RKO (cell line): ENCODE measurements at regions not wholly inside any gene's neighbourhood (a gene's known extent, or its start where the extent isn't known, plus 50 kb on each side); places are given as distances from the start of the nearest gene placed in this dataset.
"Not testable (repeated sequence)": the region's sequence is repeated elsewhere in the genome, so short reads cannot be mapped to it uniquely, and the experiment has no call there.

ENCODE experiments used
- DNase-seq: peaks from one replicate; pipeline ENCODE4 v3.0.0-alpha.2; 2016; ENCODE audit warnings: low spot score

- no peak for DNase-seq
Observed at GRCh38 chr4:128758314-128758922, 51.1 kb upstream of the JADE1 start.

- DNase-seq: no peak
Observed at GRCh38 chr4:128757712-128758111, 51.8 kb upstream of the JADE1 start.

- DNase-seq: no peak
Observed at GRCh38 chr4:128751354-128751753, 58.1 kb upstream of the JADE1 start.

- DNase-seq: not testable (repeated sequence)
Observed at GRCh38 chr4:128741748-128742147, 67.8 kb upstream of the JADE1 start.

- DNase-seq: no peak
Observed at GRCh38 chr4:128737098-128737513, 72.4 kb upstream of the JADE1 start.

- DNase-seq: no peak
Observed at GRCh38 chr4:128735714-128736113, 73.8 kb upstream of the JADE1 start.

GRCh38 chr4:128728190-128728589 lies 81.3 kb upstream of the JADE1 start:
- DNase-seq: no peak

- DNase-seq: no peak
Observed at GRCh38 chr4:128727658-128728057, 81.8 kb upstream of the JADE1 start.

GRCh38 chr4:128725405-128726055 lies 84.0 kb upstream of the JADE1 start:
- DNase-seq: no peak

GRCh38 chr4:128722911-128723310 lies 86.6 kb upstream of the JADE1 start:
- no peak for DNase-seq

GRCh38 chr4:128721896-128722295 lies 87.6 kb upstream of the JADE1 start:
- DNase-seq: no peak

GRCh38 chr4:128720270-128720669 lies 89.2 kb upstream of the JADE1 start:
- DNase-seq: no peak

- DNase-seq: no peak
Observed at GRCh38 chr4:128718768-128719167, 90.7 kb upstream of the JADE1 start.

GRCh38 chr4:128716338-128716737 lies 93.2 kb upstream of the JADE1 start:
- no peak for DNase-seq

GRCh38 chr4:128715616-128716015 lies 93.9 kb upstream of the JADE1 start:
- DNase-seq: no peak

- no peak for DNase-seq
Observed at GRCh38 chr4:128711361-128711760, 98.1 kb upstream of the JADE1 start.

- no peak for DNase-seq
Observed at GRCh38 chr4:128709268-128709667, 100.2 kb upstream of the JADE1 start.

- no peak for DNase-seq
Observed at GRCh38 chr4:128707864-128708263, 101.6 kb upstream of the JADE1 start.

- no peak for DNase-seq
Observed at GRCh38 chr4:128703948-128704347, 105.6 kb upstream of the JADE1 start.

GRCh38 chr4:128700659-128701350 lies 108.7 kb upstream of the JADE1 start:
- DNase-seq: no peak

GRCh38 chr4:128698386-128698785 lies 111.1 kb upstream of the JADE1 start:
- DNase-seq: no peak

- DNase-seq: no peak
Observed at GRCh38 chr4:128697323-128697722, 112.2 kb upstream of the JADE1 start.

- no peak for DNase-seq
Observed at GRCh38 chr4:128690011-128690410, 119.5 kb upstream of the JADE1 start.
